HG02943 (cell line): ENCODE measurements at regions not wholly inside any gene's neighbourhood (a gene's known extent, or its start where the extent isn't known, plus 50 kb on each side); places are given as distances from the start of the nearest gene placed in this dataset.

Experiments used
- ATAC-seq: cut with Tn5 transposase; IDR thresholded peaks from one replicate; pipeline ENCODE4 v1.9.1; 2021; ENCODE audit warnings: mild to moderate bottlenecking, low read depth, moderate library complexity; ENCODE audit not compliant: unreplicated experiment

DNA sequence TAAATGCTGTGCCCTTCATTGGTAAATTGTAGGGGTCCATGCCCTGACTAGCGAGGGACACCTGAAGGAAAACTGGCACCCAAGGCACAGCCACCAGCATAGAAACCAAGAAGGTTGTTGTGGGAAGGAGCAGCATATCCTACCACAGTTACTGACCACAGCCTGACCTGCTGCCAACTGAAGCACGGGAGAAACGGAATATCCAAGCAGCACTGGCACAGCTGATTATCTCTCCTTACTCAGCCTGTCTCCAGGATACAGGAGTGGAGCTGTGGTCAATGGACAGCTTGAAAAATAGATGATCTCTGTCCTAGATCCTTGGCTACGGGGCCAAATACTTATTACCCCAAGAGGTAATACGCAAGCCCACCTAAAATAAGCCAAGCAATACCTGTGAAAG is 164.5 kb downstream of the ATPSCKMT start:
- no peak for ATAC-seq

DNA sequence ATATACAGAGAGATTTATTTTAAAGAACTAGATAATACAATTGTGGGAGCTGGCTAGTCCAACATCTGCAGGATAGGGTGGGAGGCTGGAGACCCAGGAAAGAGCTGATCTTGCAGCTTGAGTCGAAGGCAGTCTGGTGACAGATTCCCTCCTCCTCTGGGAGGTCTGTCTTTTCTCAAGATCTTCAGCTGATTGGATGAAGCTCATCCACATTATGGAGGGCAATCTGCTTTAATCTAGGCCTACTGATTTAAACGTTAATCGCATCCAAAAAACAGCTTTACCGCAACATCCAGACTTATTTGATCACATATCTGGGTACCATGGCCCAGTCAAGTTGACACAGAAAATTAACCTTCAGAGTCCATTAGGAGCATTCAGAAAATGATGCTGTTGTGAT is 168.1 kb downstream of the ATPSCKMT start:
- no peak for ATAC-seq

DNA sequence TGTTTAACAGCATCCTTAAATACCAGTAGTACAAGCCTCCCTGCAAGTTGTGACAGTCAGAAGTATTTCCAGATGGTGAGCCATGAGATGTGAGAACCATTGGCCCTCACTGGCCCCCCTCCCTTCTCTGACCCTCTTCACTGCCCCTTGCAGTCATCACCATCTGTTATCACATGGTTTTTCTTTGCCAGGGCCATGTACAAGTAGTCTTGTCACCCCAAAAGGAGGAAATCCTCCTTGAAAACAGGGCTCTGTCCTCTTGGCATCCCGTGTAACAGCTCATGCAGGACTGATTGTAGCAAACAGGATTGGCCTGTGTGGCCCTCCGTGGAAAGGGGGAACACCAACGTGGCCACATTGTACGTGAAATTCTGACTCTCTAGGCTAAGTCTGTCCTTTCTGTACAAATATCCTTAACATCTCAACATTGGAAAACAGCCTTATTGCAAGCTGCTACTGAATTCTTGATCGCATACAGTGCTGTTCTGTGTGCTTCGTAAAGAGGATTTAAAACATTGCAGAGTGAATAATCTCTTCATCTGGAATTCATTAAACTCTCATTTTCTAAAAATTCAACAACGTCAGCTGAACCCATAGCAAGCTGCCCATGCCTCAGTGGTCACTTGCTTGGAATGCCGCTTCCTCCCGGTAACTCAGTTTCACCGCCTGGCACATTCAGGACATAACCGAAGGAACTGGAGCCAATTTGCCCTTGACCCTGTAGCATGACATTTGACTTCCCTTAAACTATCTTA is 171.7 kb downstream of the ATPSCKMT start:
- ATAC-seq: no peak

DNA sequence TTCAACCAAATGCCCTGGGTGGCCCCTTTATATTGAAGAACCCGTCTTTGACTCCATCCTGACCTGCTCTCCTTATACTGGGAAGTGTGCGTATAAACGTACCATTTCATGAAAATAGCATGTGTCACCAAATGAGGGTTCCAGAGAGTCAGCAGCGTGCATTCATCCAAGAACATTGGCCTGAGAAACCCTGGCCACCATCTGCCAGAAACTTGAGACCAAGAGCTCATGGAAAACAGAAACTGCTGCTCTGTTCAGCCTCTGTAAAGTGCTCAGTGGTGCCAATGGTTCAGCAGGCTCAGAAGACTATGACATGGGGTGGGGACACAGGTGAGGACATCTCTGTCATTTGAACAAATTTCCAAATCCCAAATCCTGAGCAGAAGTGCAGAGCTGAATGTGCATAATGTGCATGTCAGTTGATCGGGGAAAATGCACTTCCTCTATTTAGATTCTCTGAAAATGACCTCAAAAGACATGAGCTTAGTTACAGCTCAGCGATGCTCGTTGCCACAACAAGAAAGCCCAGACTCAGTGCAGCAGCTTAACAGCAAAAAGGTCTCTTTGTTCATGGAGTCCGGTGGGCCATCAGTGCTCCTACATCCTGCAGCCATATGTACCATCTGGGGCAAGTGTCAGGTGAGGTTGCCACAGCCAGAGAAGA is 176.1 kb downstream of the ATPSCKMT start:
- no peak for ATAC-seq

DNA sequence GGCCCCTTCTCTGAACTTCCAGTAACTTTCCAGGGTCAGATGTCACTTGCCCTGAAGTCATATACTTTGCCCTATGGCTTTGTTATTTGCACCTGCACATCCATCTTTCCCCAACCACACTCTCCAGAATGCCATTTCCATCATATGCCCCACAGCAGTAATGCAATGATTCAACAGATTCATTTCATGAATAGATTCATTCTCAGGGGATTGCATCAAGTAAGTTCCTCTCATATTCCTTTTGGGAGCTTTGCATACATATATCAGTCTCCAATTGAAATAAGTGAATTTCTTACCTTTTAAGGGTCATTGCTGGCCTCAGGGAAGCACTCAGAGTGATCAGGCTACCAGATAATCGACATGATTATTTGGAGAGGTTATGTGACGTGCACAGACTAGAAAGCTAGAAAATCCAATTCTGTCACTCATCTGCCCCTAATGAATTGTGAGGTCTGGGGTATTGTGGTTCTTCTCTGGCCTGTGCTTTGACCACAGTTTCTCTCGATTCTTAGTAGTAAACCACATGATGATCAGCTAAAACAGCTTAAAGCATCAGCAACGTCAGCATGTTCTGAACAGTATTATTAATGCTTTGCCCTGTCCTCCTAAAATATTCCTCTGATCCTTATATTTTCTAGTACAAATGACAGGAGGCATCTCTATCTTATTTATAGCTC is 179.9 kb downstream of the ATPSCKMT start:
- no peak for ATAC-seq

DNA sequence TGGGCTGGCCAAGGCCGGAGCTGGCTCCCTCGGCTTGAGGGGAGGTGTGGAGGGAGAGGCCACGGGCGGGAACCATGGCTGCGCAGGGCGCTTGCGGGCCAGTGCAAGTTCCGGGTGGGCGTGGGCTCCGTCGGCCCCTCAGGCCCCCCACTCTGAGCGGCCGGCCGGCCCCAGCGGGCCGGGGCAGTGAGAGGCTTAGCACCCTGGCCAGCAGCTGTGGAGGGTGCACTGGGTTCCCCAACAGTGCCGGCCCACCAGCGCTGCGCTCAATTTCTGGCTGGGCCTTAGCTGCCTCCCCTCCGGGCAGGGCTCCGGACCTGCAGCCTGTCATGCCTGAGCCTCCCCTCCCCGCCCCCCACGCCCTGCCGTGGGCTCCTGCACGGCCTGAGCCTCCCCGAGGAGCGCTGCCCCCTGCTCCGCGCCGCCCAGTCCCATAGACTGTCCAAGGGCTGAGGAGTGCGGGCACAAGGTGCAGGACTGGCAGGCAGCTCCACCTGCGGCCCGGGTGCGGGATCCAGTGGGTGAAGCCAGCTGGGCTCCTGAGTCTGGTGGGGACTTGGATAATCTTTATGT is 184.2 kb downstream of the ATPSCKMT start:
- no peak for ATAC-seq

DNA sequence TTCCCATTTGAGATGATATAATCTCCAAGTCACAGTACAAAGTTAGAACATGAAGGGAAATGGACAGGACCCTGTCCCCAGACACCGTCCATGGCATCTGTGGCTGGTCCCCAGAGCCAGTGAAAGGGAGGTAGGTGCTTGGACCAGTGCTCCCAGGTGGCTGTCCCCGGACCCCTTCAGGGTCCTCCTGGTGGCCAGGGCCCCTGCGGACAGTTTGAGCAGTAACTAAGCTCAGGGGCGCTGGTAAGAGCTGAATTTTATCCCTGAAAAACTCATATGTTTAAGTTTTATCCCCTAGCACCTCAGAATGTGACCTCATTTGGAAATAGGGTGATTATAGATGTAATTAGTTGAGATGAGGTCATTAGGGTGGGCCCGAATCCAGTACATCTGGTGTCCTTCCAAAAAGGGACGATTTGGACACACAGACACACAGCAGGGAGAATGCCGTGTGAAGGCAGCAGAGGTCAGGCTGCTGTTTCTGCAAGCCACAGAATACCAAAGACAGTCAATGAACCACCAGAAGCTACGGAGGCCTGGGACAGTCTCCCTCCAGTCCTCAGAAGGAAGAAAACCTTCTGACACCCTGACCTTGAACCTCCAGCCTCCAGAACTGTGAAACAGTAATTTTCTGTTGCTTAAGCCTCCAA is 185.0 kb downstream of the ATPSCKMT start:
- ATAC-seq: no peak

DNA sequence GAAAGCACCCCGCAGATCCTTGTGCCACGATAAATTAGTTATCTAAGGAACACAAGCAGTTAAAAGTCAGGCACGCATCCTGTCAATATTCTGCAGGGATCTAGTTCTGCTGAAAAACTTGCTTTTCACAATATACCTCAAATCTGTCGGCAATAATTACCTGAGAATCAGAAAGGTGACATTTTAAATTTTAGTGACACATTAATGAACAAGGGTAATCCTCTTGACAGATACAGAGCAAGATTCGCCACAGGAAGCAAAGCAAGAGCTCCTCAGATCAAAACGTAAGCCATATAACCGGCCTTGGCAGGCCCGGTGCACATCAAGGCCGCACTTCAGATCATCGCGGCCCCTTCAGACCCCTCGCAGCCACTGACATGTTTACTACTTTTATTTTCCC is 185.7 kb downstream of the ATPSCKMT start:
- ATAC-seq: no peak

DNA sequence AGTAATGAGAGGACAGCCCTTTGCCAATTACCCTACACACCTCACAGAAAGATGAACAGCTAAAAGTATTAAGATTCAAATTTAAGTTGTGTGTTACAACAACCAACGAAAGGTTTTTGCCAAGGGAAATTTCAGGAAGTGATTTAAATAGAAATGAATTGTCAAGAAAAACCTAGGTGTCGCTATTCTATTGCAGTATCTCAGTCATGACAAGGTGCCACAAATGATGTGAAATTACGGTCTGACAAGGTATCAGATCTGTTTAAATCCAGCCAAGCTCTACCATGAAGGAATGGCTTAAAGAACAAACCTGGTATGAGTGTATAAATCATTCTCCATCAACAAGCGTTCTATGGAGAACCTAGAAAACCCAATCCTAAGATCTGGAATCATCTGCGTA is 189.7 kb downstream of the ATPSCKMT start:
- no peak for ATAC-seq

DNA sequence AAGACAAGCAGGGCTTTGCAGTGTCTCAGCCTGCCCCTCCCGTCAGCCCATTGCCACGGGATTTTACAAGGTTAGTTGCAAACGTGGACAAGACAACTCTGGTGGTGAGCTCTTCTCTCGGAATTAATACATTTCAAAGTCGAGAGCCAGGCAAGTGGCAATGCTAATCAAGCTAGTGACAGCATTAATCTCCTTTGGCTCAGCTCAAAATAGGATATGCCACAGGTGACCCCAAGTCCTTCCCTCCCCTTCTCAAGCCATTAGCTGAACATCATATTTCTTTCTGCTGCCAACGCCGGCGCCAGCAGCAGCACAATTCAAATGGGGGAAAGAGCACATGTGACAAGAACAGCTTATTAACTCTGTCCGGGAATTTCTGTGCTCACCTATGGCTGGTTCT is 190.1 kb downstream of the ATPSCKMT start:
- no peak for ATAC-seq

DNA sequence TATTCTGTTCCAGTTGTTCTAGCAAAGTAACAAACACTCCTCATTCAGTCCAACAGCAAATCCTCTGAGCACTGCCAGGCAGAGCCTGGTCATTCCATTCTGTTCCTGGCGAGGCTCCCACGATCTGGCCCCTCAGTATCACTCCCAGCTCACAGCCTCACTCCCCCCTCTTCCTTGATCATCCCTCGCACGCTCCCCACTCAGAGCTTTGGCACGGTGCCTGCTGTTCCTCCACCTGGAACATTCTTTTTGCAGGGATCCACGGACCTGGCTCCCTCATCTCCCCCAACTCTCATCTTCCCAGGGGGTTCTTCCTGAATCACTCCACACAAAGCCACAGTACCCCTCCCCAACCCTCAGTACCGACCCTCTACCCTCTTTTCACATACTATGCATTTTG is 192.3 kb downstream of the ATPSCKMT start:
- no peak for ATAC-seq

DNA sequence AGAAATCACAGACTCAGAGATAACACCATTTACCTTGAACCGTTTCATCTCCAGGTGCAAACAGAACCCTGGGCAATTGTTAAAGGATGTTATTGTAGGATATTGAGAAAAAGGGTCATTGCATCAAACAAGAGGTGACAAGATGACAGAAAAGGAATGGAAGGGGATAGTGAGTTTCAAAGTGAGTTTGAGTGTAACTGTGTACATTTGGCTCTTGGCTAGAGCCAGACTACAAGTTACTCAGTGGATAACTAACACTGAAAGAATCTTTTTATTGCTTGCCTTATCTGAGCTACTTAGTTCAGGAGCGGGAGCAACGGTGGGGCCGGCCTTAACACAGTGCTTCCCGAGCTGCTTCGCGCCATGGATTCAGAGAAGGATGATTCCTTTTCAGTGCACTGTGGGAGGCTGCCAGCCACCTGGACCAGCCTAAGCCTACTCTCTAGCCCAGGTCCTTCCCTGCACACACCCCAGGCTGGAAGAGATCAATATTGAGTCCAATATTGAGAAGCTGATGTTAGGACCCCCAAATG is 193.4 kb downstream of the ATPSCKMT start:
- no peak for ATAC-seq

DNA sequence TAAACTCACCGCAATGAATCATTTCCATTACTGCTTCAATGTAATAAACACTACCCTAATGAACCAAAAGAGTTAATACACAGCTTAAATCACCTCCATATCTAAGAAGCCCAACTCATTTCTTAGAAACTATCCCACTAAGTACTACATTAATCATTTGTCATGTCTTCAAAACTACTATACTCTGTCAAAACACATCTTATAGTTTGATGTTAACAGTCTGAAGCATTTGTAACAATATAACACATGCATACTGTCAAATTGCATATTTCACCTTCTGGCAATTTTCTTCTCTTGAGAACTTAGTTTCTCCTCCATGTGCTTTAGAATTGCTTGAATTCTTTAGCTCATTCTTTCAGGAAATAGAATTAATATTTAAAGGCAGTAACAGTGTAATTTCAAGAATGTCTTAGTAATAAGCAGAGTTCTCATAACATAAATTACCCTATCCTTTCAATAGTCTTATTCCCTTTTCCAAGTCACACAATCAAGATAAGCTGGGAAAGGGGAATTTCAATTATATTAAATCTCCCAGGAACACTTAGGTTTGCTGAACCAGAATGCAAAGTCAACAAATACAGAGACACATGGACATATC is 199.7 kb downstream of the ATPSCKMT start:
- no peak for ATAC-seq

DNA sequence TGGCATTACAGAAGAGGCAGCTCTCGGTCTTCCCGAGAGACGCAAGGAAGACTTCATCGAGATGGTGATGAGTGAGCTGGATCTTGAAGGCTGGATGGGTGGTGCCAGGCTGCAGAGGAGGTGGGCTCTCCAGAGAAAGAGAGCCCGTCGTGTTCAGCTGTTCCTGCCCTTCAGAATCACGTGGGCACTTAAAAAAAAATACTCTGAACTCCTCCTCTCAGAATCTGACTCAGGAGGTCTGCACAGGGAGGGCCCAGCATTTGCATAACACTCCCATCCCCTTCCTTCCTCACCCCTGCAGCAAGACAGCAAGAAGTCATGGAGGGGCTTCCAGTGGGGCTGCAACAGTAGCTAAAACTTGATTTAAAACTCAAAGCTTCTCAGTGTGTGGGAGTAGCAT is 203.0 kb downstream of the ATPSCKMT start:
- no peak for ATAC-seq

DNA sequence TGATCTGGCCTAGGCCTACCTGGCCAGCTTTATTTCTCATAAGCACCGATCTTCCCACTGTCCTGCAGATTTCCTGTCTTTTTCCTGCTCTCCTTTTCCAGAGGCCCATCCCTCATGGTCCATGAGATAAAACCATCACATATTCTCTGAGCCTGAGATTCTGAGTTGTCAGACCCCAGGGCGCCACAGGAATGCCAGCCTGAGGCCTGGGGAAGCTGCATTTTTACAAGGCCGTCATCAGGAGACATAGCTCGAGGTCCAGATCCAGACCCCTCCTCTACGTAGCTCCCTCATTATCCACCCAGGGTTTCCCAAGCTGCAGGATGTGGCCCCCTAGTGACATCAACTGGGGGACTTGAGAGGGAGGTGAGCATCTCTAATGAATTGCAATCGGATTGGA is 204.3 kb downstream of the ATPSCKMT start:
- no peak for ATAC-seq

DNA sequence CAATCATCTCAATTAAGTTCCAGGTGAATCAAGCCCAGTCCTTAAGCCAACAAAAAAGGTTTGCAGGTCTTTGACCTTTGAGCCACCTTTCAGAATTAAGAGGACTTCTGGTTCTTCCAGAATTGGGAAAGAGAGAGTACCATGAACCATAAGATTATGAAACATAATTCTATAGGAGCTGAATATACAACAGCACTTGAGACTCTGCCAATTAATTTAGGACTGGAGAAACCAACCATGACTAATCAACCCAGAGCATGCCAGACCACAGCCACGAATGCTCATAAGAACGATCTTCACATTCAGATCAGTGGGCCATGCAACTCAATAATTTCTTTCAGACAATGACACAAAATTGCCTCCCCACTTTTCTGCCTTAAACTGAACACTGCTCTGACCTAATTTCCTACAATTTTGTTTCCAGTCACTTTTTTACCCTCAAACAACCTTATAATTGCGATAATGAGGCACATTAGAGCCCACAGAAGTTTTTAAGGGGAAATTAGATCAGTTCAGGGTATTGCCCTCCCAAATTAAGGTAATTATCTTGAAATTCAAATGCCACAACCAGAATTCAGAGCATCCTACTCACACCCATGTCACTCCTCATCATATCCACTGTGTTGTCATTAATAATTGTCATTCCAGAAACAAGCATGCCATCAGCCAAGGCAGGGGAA is 213.4 kb downstream of the ATPSCKMT start:
- no peak for ATAC-seq

DNA sequence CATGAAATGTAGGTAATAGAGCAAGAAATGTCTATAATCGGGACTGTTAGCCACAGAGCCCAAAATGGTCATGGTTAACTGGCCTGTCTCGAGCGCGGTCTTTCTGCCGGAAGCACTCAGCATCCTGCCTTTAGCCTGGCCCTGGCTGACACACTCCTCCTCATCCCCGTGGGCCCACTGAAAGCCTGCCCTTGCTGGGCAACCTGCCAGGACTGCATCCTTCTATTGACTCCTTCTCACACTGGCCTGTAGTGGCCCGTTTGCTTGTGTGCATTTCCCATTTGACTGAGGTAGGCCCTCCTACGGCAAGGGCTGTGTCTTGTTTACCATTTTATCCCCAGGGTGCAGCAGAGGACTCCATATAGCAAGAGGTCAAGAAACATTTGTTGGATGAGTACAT is 215.7 kb downstream of the ATPSCKMT start:
- ATAC-seq: no peak

DNA sequence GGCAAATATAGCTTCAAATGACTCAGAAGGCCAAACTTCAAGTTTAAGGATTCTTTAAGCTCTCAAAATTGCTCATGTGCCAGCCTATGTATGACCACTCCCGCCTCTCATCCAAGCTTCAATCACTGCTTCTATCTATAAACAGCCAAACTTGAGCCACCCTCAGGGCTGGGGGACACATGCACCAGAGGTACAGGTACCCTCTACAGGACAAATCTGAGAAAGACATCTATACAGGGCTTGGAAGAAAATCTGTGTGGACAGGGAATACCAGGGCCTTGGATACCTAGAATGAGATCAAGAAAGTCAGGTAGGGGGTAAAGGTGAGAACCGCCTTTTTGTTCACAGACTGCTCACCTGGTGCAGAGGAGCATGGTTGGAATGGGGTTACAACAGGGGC is 217.9 kb downstream of the ATPSCKMT start:
- no peak for ATAC-seq

DNA sequence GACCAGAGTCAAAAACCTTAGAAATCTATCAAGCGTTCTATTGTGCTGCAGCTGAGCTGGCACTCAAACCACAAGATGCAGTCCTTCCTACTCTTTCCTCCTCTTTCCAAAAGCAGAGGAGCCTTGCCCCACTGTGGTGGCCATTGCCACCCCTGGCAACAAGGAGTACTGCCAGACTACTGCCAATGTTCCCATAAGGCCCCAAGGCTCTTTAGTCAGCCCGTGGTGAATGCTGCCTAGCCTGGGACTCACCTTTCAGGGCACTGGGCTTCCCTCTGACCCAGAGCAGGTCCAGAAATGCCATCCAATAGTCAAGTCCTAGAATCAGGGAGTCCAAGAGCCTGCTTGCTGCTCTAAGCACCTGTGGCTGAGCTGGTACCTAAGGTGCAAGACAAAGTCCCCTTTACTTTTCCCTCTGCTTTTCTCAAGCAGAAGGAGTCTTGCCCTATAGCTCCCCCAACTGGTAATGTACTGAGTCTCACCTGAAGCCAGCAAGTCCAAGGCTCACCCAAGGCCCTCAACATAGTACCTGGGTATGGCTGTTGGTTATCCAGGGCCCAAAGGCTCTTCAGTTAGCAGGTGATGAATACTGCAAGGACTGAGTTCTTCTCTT is 219.4 kb downstream of the ATPSCKMT start:
- no peak for ATAC-seq
